ENCODE measurements at regions not wholly inside any gene's neighbourhood (a gene's known extent, or its start where the extent isn't known, plus 50 kb on each side); places are given as distances from the start of the nearest gene placed in this dataset.

- peaks cover 12% of the 10 kb centered on the region for H3K4me1 Mint-ChIP-seq (ENCODE audit: unreplicated experiment)
- no peaks in the 10 kb centered on the region for H3K36me3 Mint-ChIP-seq (ENCODE audit: unreplicated experiment)
- no peak overlapping the region for H3K27ac Mint-ChIP-seq (ENCODE audit: unreplicated experiment)
- no peak for DNase-seq (ENCODE audit: extremely low spot score, unreplicated experiment)
- no peak for TF ChIP-seq CTCF (IDR thresholded peaks at IDR 0.05)
- H3K9me3 Mint-ChIP-seq (ENCODE audit: unreplicated experiment): no peaks in the 10 kb centered on the region
- peaks cover 19% of the 10 kb centered on the region for H3K27me3 Mint-ChIP-seq (ENCODE audit: unreplicated experiment)
- H3K4me3 Mint-ChIP-seq (ENCODE audit: unreplicated experiment): no peak overlapping the region
Observed at GRCh38 chr6:168227840-168228239, 91.7 kb downstream of the DACT2 start.

GRCh38 chr6:168226902-168227318, 92.7 kb downstream of the DACT2 start:
- Mint-ChIP-seq H3K9me3 (ENCODE audit: unreplicated experiment) (no peaks in the 10 kb centered on the region), H3K27me3 (ENCODE audit: unreplicated experiment) (peaks cover 12% of the 10 kb centered on the region), H3K4me1 (ENCODE audit: unreplicated experiment) (peaks cover 12% of the 10 kb centered on the region), H3K4me3 (ENCODE audit: unreplicated experiment) (no peak overlapping the region), H3K27ac (ENCODE audit: unreplicated experiment) (no peak overlapping the region), H3K36me3 (ENCODE audit: unreplicated experiment) (no peaks in the 10 kb centered on the region)
- TF ChIP-seq CTCF (IDR thresholded peaks at IDR 0.05): no peak
- DNase-seq (ENCODE audit: extremely low spot score, unreplicated experiment): no peak

GRCh38 chr6:168226061-168226752, 93.4 kb downstream of the DACT2 start:
- Mint-ChIP-seq H3K9me3 (ENCODE audit: unreplicated experiment) (no peaks in the 10 kb centered on the region), H3K27ac (ENCODE audit: unreplicated experiment) (no peak overlapping the region), H3K27me3 (ENCODE audit: unreplicated experiment) (peaks cover 9% of the 10 kb centered on the region), H3K36me3 (ENCODE audit: unreplicated experiment) (no peaks in the 10 kb centered on the region), H3K4me3 (ENCODE audit: unreplicated experiment) (no peak overlapping the region), H3K4me1 (ENCODE audit: unreplicated experiment) (peaks cover 14% of the 10 kb centered on the region)
- DNase-seq (ENCODE audit: extremely low spot score, unreplicated experiment): no peak
- TF ChIP-seq CTCF (IDR thresholded peaks at IDR 0.05): no peak

GRCh38 chr6:168225471-168225911, 94.1 kb downstream of the DACT2 start:
- no peak overlapping the region for H3K27ac Mint-ChIP-seq (ENCODE audit: unreplicated experiment)
- H3K4me3 Mint-ChIP-seq (ENCODE audit: unreplicated experiment): no peak overlapping the region
- peaks cover 15% of the 10 kb centered on the region for H3K4me1 Mint-ChIP-seq (ENCODE audit: unreplicated experiment)
- no peaks in the 10 kb centered on the region for H3K36me3 Mint-ChIP-seq (ENCODE audit: unreplicated experiment)
- H3K9me3 Mint-ChIP-seq (ENCODE audit: unreplicated experiment): no peaks in the 10 kb centered on the region
- DNase-seq (ENCODE audit: extremely low spot score, unreplicated experiment): no peak
- no peak for TF ChIP-seq CTCF (IDR thresholded peaks at IDR 0.05)
- peaks cover 2% of the 10 kb centered on the region for H3K27me3 Mint-ChIP-seq (ENCODE audit: unreplicated experiment)

GRCh38 chr6:168223755-168224154, 95.8 kb downstream of the DACT2 start:
- Mint-ChIP-seq H3K4me3 (ENCODE audit: unreplicated experiment) (no peak overlapping the region), H3K4me1 (ENCODE audit: unreplicated experiment) (peaks cover 33% of the 10 kb centered on the region), H3K9me3 (ENCODE audit: unreplicated experiment) (no peaks in the 10 kb centered on the region), H3K27me3 (ENCODE audit: unreplicated experiment) (no peaks in the 10 kb centered on the region), H3K27ac (ENCODE audit: unreplicated experiment) (no peak overlapping the region), H3K36me3 (ENCODE audit: unreplicated experiment) (no peaks in the 10 kb centered on the region)
- DNase-seq (ENCODE audit: extremely low spot score, unreplicated experiment): no peak
- no peak for TF ChIP-seq CTCF (IDR thresholded peaks at IDR 0.05)
